GM12891 (cell line): ENCODE measurements at regions not wholly inside any gene's neighbourhood (a gene's known extent, or its start where the extent isn't known, plus 50 kb on each side); places are given as distances from the start of the nearest gene placed in this dataset.

Experiments used
- POLR2A ChIP-seq: IDR thresholded peaks from 2 replicates; pipeline ENCODE4 v1.6.1; 2011; ENCODE audit warnings: low read depth, low read length, control low read depth
- POLR2AphosphoS5 ChIP-seq: IDR thresholded peaks from 2 replicates; pipeline ENCODE4 v1.6.1; 2011; ENCODE audit warnings: low read depth, low read length, control low read depth
- TAF1 ChIP-seq: IDR thresholded peaks from 2 replicates; pipeline ENCODE4 v1.6.1; 2011; ENCODE audit warnings: low read depth, low read length, control low read depth

- TF ChIP-seq POLR2A (no peak), POLR2AphosphoS5 (no peak), TAF1 (no peak)
Measured at GRCh38 chr11:81197396-81197795, 1536.3 kb downstream of the FAM181B start.
